ENCODE measurements at regions not wholly inside any gene's neighbourhood (a gene's known extent, or its start where the extent isn't known, plus 50 kb on each side); places are given as distances from the start of the nearest gene placed in this dataset.

GRCh38 chr2:118475622-118476205 lies 371.7 kb downstream of the EN1 start:
- Histone ChIP-seq H3K4me3 (ENCODE audit: insufficient read depth, low read depth, low read length) (no peak overlapping the region), H2AFZ (ENCODE audit: low read depth, low read length) (no peak overlapping the region), H3K4me2 (ENCODE audit: low read length) (no peak overlapping the region), H3K79me2 (ENCODE audit: insufficient read depth, low read length) (no peaks in the 10 kb centered on the region), H4K20me1 (ENCODE audit: insufficient read depth, low read length) (no peaks in the 10 kb centered on the region), H3K9ac (ENCODE audit: low read length) (no peak overlapping the region), H3K27ac (ENCODE audit: low read depth, low read length) (no peak overlapping the region), H3K9me3 (ENCODE audit: insufficient read depth, low read depth, low read length) (no peaks in the 10 kb centered on the region), H3K27me3 (ENCODE audit: insufficient read depth, low read length) (no peaks in the 10 kb centered on the region), H3K4me1 (ENCODE audit: insufficient read depth, low read length) (no peaks in the 10 kb centered on the region), H3K36me3 (ENCODE audit: insufficient read depth, low read length) (no peaks in the 10 kb centered on the region)
- Mint-ChIP-seq H3K4me1 (ENCODE audit: low read depth, unreplicated experiment) (peaks cover 8% of the 10 kb centered on the region), H3K27ac (ENCODE audit: unreplicated experiment) (no peak overlapping the region), H3K9me3 (ENCODE audit: unreplicated experiment) (no peaks in the 10 kb centered on the region), H3K36me3 (ENCODE audit: low read depth, unreplicated experiment) (no peaks in the 10 kb centered on the region), H3K27me3 (ENCODE audit: low read depth, unreplicated experiment) (peaks cover 5% of the 10 kb centered on the region), H3K4me3 (ENCODE audit: unreplicated experiment) (no peak overlapping the region)
- no peak for DNase-seq (ENCODE audit: low read depth)
- TF ChIP-seq CTCF (IDR thresholded peaks at IDR 0.05; ENCODE audit: insufficient read depth, low read depth, low read length) = no peak
- TF ChIP-seq EZH2 (IDR thresholded peaks at IDR 0.05; ENCODE audit: insufficient read depth, low read length) = no peak
- no peak for FAIRE-seq

- H3K4me3 Mint-ChIP-seq (ENCODE audit: unreplicated experiment) = no peak overlapping the region
- no peak overlapping the region for H3K4me3 ChIP-seq (ENCODE audit: insufficient read depth, low read depth, low read length)
- no peaks in the 10 kb centered on the region for H3K9me3 Mint-ChIP-seq (ENCODE audit: unreplicated experiment)
- no peaks in the 10 kb centered on the region for H3K36me3 ChIP-seq (ENCODE audit: insufficient read depth, low read length)
- FAIRE-seq = no peak
- H3K27ac ChIP-seq (ENCODE audit: low read depth, low read length) = no peak overlapping the region
- H3K4me2 ChIP-seq (ENCODE audit: low read length) = no peak overlapping the region
- no peak overlapping the region for H2AFZ ChIP-seq (ENCODE audit: low read depth, low read length)
- no peaks in the 10 kb centered on the region for H3K27me3 ChIP-seq (ENCODE audit: insufficient read depth, low read length)
- H3K27me3 Mint-ChIP-seq (ENCODE audit: low read depth, unreplicated experiment) = peaks cover 5% of the 10 kb centered on the region
- H3K79me2 ChIP-seq (ENCODE audit: insufficient read depth, low read length) = no peaks in the 10 kb centered on the region
- no peak overlapping the region for H3K27ac Mint-ChIP-seq (ENCODE audit: unreplicated experiment)
- H3K36me3 Mint-ChIP-seq (ENCODE audit: low read depth, unreplicated experiment) = no peaks in the 10 kb centered on the region
- H3K9ac ChIP-seq (ENCODE audit: low read length) = no peak overlapping the region
- no peak for DNase-seq (ENCODE audit: low read depth)
- no peaks in the 10 kb centered on the region for H4K20me1 ChIP-seq (ENCODE audit: insufficient read depth, low read length)
- H3K9me3 ChIP-seq (ENCODE audit: insufficient read depth, low read depth, low read length) = no peaks in the 10 kb centered on the region
- TF ChIP-seq CTCF (IDR thresholded peaks at IDR 0.05; ENCODE audit: insufficient read depth, low read depth, low read length) (no peak), EZH2 (IDR thresholded peaks at IDR 0.05; ENCODE audit: insufficient read depth, low read length) (no peak)
- H3K4me1 Mint-ChIP-seq (ENCODE audit: low read depth, unreplicated experiment) = peaks cover 8% of the 10 kb centered on the region
- no peaks in the 10 kb centered on the region for H3K4me1 ChIP-seq (ENCODE audit: insufficient read depth, low read length)
Measured at GRCh38 chr2:118474541-118474920, 372.9 kb downstream of the EN1 start.

GRCh38 chr2:118473846-118474540 lies 373.5 kb downstream of the EN1 start:
- Histone ChIP-seq H3K4me1 (ENCODE audit: insufficient read depth, low read length) (no peaks in the 10 kb centered on the region), H3K36me3 (ENCODE audit: insufficient read depth, low read length) (no peaks in the 10 kb centered on the region), H3K4me3 (ENCODE audit: insufficient read depth, low read depth, low read length) (no peak overlapping the region), H3K27ac (ENCODE audit: low read depth, low read length) (no peak overlapping the region), H2AFZ (ENCODE audit: low read depth, low read length) (no peak overlapping the region), H3K9me3 (ENCODE audit: insufficient read depth, low read depth, low read length) (no peaks in the 10 kb centered on the region), H3K4me2 (ENCODE audit: low read length) (no peak overlapping the region), H4K20me1 (ENCODE audit: insufficient read depth, low read length) (no peaks in the 10 kb centered on the region), H3K79me2 (ENCODE audit: insufficient read depth, low read length) (no peaks in the 10 kb centered on the region), H3K9ac (ENCODE audit: low read length) (no peak overlapping the region), H3K27me3 (ENCODE audit: insufficient read depth, low read length) (peaks cover 1% of the 10 kb centered on the region)
- Mint-ChIP-seq H3K27me3 (ENCODE audit: low read depth, unreplicated experiment) (peaks cover 3% of the 10 kb centered on the region), H3K9me3 (ENCODE audit: unreplicated experiment) (no peaks in the 10 kb centered on the region), H3K27ac (ENCODE audit: unreplicated experiment) (no peak overlapping the region), H3K36me3 (ENCODE audit: low read depth, unreplicated experiment) (no peaks in the 10 kb centered on the region), H3K4me1 (ENCODE audit: low read depth, unreplicated experiment) (peaks cover 8% of the 10 kb centered on the region), H3K4me3 (ENCODE audit: unreplicated experiment) (no peak overlapping the region)
- no peak for TF ChIP-seq CTCF (IDR thresholded peaks at IDR 0.05; ENCODE audit: insufficient read depth, low read depth, low read length)
- no peak for TF ChIP-seq EZH2 (IDR thresholded peaks at IDR 0.05; ENCODE audit: insufficient read depth, low read length)
- no peak for FAIRE-seq
- DNase-seq (ENCODE audit: low read depth) = no peak
